Adipocyte (in vitro differentiated cells): ENCODE measurements at regions not wholly inside any gene's neighbourhood (a gene's known extent, or its start where the extent isn't known, plus 50 kb on each side); places are given as distances from the start of the nearest gene placed in this dataset.
A peak's percentile ranks its signal among the peaks of the same experiment; 100 is the strongest.

Experiments
- DNase-seq: peaks from one replicate; pipeline ENCODE4 v3.0.0-alpha.2; 2015; ENCODE audit warnings: low read depth
- H3K27me3 ChIP-seq: replicated peaks from 2 replicates; pipeline ENCODE4 v1.7.0; 2013; ENCODE audit warnings: mild to moderate bottlenecking, low read length, moderate library complexity; ENCODE audit not compliant: control insufficient read depth, insufficient read depth
- H3K36me3 ChIP-seq: 2 replicates; pipeline ENCODE4 v1.7.0; 2013; ENCODE audit warnings: low read length, mild to moderate bottlenecking, moderate library complexity; ENCODE audit not compliant: control insufficient read depth, insufficient read depth, severe bottlenecking
- H3K4me1 ChIP-seq: 2 replicates; pipeline ENCODE4 v1.7.0; 2013; ENCODE audit warnings: mild to moderate bottlenecking, low read length, moderate library complexity; ENCODE audit not compliant: control insufficient read depth, insufficient read depth
- H3K4me3 ChIP-seq: 2 replicates; pipeline ENCODE4 v1.7.0; 2013; ENCODE audit warnings: mild to moderate bottlenecking, low read length, moderate library complexity
- H3K9ac ChIP-seq: 2 replicates; pipeline ENCODE4 v1.7.0; 2013; ENCODE audit warnings: mild to moderate bottlenecking, low read length, moderate library complexity
- H3K9me3 ChIP-seq: 2 replicates; pipeline ENCODE4 v1.7.0; 2013; ENCODE audit warnings: mild to moderate bottlenecking, low read length, moderate library complexity; ENCODE audit not compliant: control insufficient read depth

DNA sequence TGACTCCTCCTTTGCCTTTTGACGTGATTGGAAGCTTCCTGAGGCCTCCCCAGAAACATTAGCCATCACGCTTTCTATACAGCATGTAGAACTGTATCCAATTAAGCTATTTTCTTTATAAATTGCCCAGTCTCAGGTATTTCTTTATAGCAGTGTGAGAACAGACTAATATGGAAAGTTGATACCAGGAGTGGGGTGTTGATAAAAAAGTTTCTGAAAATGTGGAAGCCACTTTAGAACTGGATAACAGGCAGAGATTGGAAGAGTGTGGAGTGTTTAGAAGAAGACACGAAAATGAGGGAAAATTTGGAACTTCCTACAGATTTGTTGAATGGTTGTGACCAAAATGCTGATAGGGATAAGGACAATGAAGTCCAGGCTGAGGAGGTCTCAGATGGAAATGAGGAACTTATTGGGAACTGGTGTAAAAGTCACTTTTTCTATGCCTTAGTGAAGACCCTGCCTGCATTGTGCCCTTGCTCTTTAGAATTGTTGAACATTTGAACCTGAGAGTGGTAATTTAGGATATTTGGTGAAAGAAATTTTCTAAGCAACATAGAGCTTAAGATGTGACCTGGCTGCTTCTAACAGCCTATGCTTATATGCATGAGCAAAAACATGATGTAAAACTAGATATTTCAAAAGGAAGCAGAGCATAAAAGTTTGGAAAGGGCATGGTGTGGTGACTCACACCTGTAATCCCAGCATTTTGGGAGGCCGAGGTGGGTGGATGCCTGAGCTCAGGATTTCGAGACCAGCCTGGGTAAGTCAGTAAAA, 969.7 kb downstream of the DSC3 start:
- peaks cover 26% of the 10 kb centered on the region for H3K9me3 ChIP-seq
- no peaks in the 10 kb centered on the region for H3K36me3 ChIP-seq
- H3K9ac ChIP-seq: no peak overlapping the region
- no peak overlapping the region for H3K4me3 ChIP-seq
- no peak for DNase-seq
- H3K4me1 ChIP-seq: no peaks in the 10 kb centered on the region
- H3K27me3 ChIP-seq: no peaks in the 10 kb centered on the region

DNA sequence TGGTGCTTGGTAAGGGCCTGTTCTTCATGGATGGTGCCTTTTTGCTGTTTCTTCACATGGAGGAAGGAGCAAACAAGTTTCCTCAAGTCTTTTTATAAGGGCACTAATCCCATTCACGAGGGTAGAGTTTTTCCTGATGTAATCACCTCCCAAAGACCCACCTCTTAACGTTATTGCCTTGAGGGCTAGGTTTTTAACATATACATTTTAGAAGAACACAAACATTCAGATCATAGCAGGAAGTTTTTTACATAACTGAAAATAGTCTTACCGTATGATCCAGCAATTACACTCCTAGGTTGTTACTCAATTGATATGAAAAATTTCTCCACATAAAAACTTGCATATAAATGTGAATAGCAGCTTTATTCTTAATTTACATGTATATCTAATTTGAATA, 976.3 kb downstream of the DSC3 start:
- no peaks in the 10 kb centered on the region for H3K4me1 ChIP-seq
- H3K27me3 ChIP-seq: no peaks in the 10 kb centered on the region
- no peaks in the 10 kb centered on the region for H3K36me3 ChIP-seq
- peaks cover 6% of the 10 kb centered on the region for H3K9me3 ChIP-seq
- H3K4me3 ChIP-seq: no peak overlapping the region
- H3K9ac ChIP-seq: no peak overlapping the region
- no peak for DNase-seq

DNA sequence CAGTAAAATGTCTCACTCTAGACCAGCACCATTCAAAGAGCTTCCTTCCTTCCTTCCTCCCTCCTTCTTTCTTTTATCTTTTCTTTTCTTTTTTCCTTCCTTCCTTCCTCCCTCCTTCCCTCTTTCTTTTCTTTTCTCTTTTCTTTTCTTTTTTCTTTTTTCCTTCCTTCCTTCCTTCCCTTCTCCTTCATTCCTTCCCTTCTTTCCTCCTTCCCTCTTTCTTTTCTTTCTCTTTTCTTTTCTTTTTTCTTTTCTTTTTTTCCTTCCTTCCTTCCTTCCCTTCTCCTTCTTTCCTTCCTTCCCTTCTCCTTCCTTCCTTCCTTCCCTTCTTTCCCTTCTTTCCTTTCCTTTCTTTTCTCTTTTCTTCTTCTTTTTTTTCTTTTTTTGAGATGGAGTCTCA, 985.1 kb downstream of the DSC3 start:
- no peaks in the 10 kb centered on the region for H3K4me1 ChIP-seq
- DNase-seq: no peak
- H3K27me3 ChIP-seq: no peaks in the 10 kb centered on the region
- H3K36me3 ChIP-seq: no peaks in the 10 kb centered on the region
- H3K4me3 ChIP-seq: no peak overlapping the region
- H3K9ac ChIP-seq: no peak overlapping the region
- H3K9me3 ChIP-seq: no peaks in the 10 kb centered on the region

DNA sequence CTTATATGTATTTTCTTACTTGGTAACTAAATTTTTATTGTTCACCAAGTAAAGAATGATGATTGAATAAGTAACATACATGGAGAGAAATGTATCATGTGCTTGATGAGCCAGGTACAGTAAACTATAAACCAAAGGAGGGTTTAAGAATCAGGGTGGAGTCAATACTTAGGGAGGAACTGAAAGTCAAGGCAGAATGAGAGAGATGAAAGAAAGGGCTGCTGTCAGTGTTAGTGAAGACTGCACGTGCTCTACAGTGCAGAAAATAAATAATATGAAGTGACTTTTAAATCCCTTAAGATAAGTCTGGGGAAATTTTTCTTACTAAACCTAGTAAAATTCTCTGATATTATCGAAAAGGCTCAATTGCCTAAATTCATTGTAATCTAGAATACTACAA, 986.0 kb downstream of the DSC3 start:
- H3K36me3 ChIP-seq: no peaks in the 10 kb centered on the region
- H3K9me3 ChIP-seq: no peaks in the 10 kb centered on the region
- no peak overlapping the region for H3K4me3 ChIP-seq
- H3K4me1 ChIP-seq: no peaks in the 10 kb centered on the region
- no peak overlapping the region for H3K9ac ChIP-seq
- H3K27me3 ChIP-seq: no peaks in the 10 kb centered on the region
- no peak for DNase-seq

DNA sequence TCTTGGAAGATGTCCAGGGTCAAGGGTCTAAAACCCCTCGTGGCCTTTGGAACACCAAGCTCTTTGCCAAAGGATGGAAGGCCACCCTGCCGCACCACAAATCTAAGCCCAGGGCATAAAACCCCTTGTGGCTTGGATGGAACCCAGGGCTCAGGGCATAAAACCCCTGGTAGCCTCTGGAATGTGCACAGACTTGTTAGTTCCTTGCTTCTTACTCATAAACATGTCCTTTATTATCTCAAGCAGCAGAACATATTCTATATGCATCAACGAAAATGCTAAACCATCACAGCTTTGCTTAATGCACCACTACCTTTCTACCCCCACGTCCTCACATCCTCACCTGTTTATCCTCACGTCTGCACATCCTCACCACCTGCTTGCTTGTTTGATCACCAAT, 998.0 kb downstream of the DSC3 start:
- no peak overlapping the region for H3K4me3 ChIP-seq
- no peaks in the 10 kb centered on the region for H3K36me3 ChIP-seq
- H3K4me1 ChIP-seq: no peaks in the 10 kb centered on the region
- no peaks in the 10 kb centered on the region for H3K9me3 ChIP-seq
- no peak overlapping the region for H3K9ac ChIP-seq
- DNase-seq: no peak
- H3K27me3 ChIP-seq: no peaks in the 10 kb centered on the region

DNA sequence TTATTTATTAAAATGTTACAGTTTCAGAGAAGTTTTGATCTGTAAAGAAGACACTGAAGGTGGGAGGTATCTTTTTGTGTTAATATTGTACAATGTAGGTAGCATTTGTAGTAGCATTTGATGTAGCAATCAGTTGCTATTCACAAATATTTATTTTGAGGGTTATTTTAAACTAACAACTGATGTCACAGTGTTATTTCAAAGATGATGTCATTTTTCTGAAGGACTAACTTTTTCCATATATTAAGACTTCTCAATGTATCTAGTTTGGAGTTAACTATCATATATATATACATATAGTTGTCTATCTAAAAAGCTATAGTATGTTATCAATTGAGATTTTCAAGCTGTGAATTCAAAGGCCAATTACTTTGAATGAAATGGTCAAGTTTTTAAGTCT, 1003.3 kb downstream of the DSC3 start:
- H3K36me3 ChIP-seq: no peaks in the 10 kb centered on the region
- no peaks in the 10 kb centered on the region for H3K27me3 ChIP-seq
- DNase-seq: no peak
- peaks cover 7% of the 10 kb centered on the region for H3K9me3 ChIP-seq
- H3K4me3 ChIP-seq: no peak overlapping the region
- H3K9ac ChIP-seq: no peak overlapping the region
- H3K4me1 ChIP-seq: no peaks in the 10 kb centered on the region

DNA sequence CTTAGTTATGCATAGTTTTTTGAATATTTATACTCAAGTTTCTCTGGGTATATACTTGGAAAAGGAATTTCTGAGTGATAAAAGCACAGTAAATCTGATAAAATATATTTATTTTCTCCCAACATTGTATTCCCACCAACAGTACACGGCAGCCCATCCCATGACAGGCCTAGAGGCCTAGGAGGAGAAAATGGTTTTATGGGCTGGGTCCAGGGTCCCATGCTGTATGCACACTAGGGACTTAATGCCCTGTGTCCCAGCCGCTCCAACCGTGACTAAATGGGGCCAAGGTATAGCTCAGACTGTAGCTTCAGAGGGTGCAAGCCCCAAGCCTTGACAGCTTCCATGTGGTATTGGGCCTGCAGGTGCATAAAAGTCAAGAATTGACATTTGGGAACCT, 1007.7 kb downstream of the DSC3 start:
- H3K9ac ChIP-seq: no peak overlapping the region
- no peaks in the 10 kb centered on the region for H3K27me3 ChIP-seq
- H3K4me3 ChIP-seq: no peak overlapping the region
- DNase-seq: no peak
- no peaks in the 10 kb centered on the region for H3K4me1 ChIP-seq
- H3K36me3 ChIP-seq: no peaks in the 10 kb centered on the region
- H3K9me3 ChIP-seq: peaks cover 7% of the 10 kb centered on the region

DNA sequence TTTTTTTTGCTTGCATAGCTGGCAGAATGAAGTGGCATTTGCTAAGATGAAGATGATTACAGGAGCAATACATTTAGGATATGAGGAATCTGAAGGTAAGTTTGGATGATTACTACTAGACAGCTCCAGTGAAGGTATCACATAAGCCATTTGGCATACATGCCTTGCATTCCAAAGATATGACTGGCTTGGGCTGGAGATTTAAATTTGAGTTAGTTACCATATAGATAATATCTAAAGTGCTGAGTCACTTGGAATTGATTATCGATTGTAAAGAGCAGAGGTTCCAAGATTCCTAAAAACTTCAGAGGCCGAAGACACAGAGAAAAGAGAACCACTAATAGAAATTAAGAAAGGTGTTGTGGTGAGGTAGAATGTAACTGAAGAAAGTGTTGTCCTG, 1026.4 kb downstream of the DSC3 start:
- no peak overlapping the region for H3K9ac ChIP-seq
- H3K4me3 ChIP-seq: no peak overlapping the region
- no peak for DNase-seq
- no peaks in the 10 kb centered on the region for H3K27me3 ChIP-seq
- no peaks in the 10 kb centered on the region for H3K9me3 ChIP-seq
- no peaks in the 10 kb centered on the region for H3K36me3 ChIP-seq
- no peaks in the 10 kb centered on the region for H3K4me1 ChIP-seq

DNA sequence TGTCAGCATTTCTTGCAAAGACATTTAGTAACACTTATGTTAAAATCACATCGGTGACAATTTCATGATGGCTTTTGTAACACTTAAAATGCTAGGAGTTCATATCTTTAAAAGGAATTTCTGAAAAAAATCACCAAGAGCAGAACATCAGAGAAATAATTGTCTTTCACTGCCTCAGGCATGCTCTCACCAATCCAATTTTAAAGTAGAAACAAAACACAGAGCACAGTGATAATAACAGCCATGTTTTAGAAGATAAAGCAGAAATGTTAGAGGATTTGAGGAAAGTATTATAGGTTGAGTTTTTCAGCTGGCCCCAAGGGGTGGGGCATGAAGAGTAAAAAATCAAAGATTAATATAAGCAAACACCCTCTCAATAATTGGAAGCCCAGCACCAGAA, 1037.6 kb downstream of the DSC3 start:
- Histone ChIP-seq H3K36me3 (no peaks in the 10 kb centered on the region), H3K4me1 (no peaks in the 10 kb centered on the region), H3K9me3 (no peaks in the 10 kb centered on the region), H3K4me3 (no peak overlapping the region), H3K9ac (no peak overlapping the region), H3K27me3 (no peaks in the 10 kb centered on the region)
- no peak for DNase-seq

DNA sequence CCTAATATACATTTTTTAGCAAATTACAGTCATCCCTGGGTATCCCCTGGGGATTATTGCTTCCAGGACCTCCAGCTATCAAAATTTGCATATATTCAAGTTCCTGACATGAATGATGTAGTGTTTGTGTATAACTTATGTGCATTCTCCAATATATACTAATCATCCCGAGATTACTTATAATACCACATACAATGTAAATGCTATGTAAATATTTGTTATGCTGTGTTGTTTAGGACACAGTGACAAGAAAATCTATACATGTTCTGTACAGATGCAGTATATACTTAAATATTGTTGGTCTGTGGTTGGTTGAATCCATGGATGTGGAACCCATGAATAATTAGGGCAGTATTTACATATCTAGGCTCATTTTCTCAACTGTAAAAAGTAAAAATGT, 1060.3 kb downstream of the DSC3 start:
- Histone ChIP-seq H3K36me3 (no peaks in the 10 kb centered on the region), H3K4me1 (no peaks in the 10 kb centered on the region), H3K4me3 (no peak overlapping the region), H3K27me3 (no peaks in the 10 kb centered on the region), H3K9me3 (peaks cover 4% of the 10 kb centered on the region), H3K9ac (no peak overlapping the region)
- no peak for DNase-seq

DNA sequence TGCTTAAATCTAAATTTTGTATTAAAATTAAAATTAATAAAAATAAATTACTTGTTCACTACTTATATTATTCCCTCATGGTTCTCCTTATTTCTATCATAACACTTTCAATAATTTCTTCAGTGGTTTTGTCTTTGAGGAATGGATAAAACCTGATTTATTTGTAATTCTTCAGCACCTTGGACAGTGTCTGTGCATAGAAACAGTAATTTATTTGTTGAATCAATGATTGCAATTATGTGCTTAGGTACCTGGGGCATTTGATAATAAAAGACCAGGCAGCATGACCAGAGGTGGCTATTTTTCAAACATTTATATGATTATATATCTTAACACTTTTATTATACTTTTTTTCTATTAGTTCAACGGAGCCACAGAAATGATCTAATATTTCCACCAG, 1062.7 kb downstream of the DSC3 start:
- Histone ChIP-seq H3K9me3 (no peaks in the 10 kb centered on the region), H3K27me3 (no peaks in the 10 kb centered on the region), H3K4me3 (no peak overlapping the region), H3K9ac (no peak overlapping the region), H3K4me1 (no peaks in the 10 kb centered on the region), H3K36me3 (no peaks in the 10 kb centered on the region)
- peak; percentile 25 for DNase-seq

DNA sequence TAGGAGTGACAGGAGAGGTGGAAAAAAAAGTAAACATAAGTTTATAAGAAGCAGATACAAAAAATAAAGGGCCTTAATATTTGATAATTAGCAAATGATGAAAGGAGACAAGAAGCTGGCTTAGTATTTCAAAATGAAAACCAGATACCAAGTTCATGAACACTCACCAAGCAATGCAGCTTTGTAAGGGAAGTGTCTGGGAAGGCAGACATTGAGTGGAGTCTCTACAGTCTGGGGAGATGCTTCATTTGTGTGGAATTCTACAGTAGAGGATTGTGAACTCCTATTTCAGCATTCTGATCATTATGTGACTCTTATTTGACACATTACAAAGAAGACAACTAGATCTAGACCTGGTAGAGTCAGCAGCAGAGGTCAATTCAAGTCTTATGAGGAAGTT, 1072.7 kb downstream of the DSC3 start:
- no peak for DNase-seq
- no peak overlapping the region for H3K4me3 ChIP-seq
- no peak overlapping the region for H3K9ac ChIP-seq
- no peaks in the 10 kb centered on the region for H3K4me1 ChIP-seq
- no peaks in the 10 kb centered on the region for H3K36me3 ChIP-seq
- H3K27me3 ChIP-seq: no peaks in the 10 kb centered on the region
- H3K9me3 ChIP-seq: no peaks in the 10 kb centered on the region
